ENCODE measurements at regions not wholly inside any gene's neighbourhood (a gene's known extent, or its start where the extent isn't known, plus 50 kb on each side); places are given as distances from the start of the nearest gene placed in this dataset.

- no peak for TF ChIP-seq CREB1 (IDR thresholded peaks at IDR 0.05)
These were observed 72.0 kb upstream of the JAG1 start (continued) for GRCh38 chr20:10745790-10746189.

DNA sequence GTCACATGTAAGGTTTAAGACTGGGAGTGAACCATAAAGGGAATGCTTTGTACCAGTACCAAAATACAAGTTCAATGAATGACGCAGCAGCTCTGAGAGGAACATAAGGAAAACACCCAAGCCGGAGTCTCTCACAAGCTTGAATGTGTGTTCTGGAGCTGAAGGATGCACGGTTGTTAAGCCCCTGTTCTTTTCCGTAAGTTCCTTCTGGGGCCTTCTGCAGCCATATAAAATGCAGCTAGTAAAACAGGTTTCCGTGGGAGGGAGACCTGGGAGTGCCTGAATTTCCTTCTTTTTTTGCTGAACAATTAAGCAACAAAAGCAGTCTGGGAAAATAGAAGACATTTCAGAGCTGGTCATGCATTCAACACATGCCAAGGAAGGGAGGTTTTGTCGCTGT lies 73.2 kb upstream of the JAG1 start:
- 94% methylated on average over 6 of the region's 6 CpGs; no CpG with 5 or more reads in 1 of the 2 experiments for WGBS, 2 experiments (ENCODE audit: extremely low coverage in 1 of 2, insufficient coverage in 1 of 2, insufficient read length in 1 of 2, insufficient replicate concordance in 2 of 2, low coverage in 1 of 2, low lambda C conversion rate in 2 of 2, missing lambda C conversion rate in 1 of 2)
- Histone ChIP-seq H3K56ac (replicated peaks; ENCODE audit: insufficient read length, low read depth, low read length) (no peak overlapping the region), H3K4me3 (ENCODE audit: extremely low read depth in 1 of 4, insufficient read depth in 2 of 4, low read depth in 3 of 4, low read length in 4 of 4) (no peak overlapping the region), H4K5ac (ENCODE audit: insufficient read length, low read depth, low read length) (no peak overlapping the region), H2BK120ac (replicated peaks; ENCODE audit: low read depth, low read length) (no peak overlapping the region), H3K27ac (ENCODE audit: low read depth, low read length) (no peak overlapping the region), H2BK12ac (ENCODE audit: low read depth, low read length) (no peak overlapping the region), H3K4me2 (ENCODE audit: insufficient read depth in 1 of 2, low read depth in 2 of 2, low read length in 2 of 2) (no peak overlapping the region), H2AFZ (ENCODE audit: low read length) (peak overlapping the region; percentile 42; the same call in 1 of the 2 replicates), H4K20me1 (replicated peaks in 1 of 2; ENCODE audit: control insufficient read depth in 1 of 2, insufficient read depth in 2 of 2, low read length in 2 of 2) (no peaks in the 10 kb centered on the region), H2AK5ac (ENCODE audit: low read depth, low read length) (no peak overlapping the region), H4K91ac (replicated peaks; ENCODE audit: insufficient read length, low read length) (no peak overlapping the region), H3K23me2 (ENCODE audit: low read depth, low read length) (no peaks in the 10 kb centered on the region), H3K4ac (replicated peaks; ENCODE audit: insufficient read length, low read depth, low read length) (no peak overlapping the region), H3K23ac (ENCODE audit: insufficient read length) (no peak overlapping the region), H3K18ac (ENCODE audit: extremely low read depth, low read length) (no peak overlapping the region), H3K4me1 (replicated peaks in 1 of 4; ENCODE audit: control insufficient read depth in 3 of 4, insufficient read depth in 4 of 4, low read length in 3 of 4) (no peaks in the 10 kb centered on the region), H3K27me3 (replicated peaks in 1 of 4; ENCODE audit: control insufficient read depth in 3 of 4, extremely low read depth in 1 of 4, insufficient read depth in 3 of 4, low read length in 3 of 4) (no peaks in the 10 kb centered on the region), H3K36me3 (ENCODE audit: control insufficient read depth in 2 of 4, insufficient read depth in 4 of 4, low read length in 3 of 4) (no peaks in the 10 kb centered on the region), H3K9me3 (ENCODE audit: insufficient read depth in 2 of 2, low read depth in 1 of 2, low read length in 1 of 2) (no peaks in the 10 kb centered on the region), H2BK20ac (ENCODE audit: low read length) (no peak overlapping the region), H4K8ac (ENCODE audit: extremely low read depth, insufficient read depth, low read length) (no peak overlapping the region), H3K79me1 (ENCODE audit: low read depth, low read length) (no peaks in the 10 kb centered on the region), H3K79me2 (ENCODE audit: control insufficient read depth in 1 of 2, insufficient read depth in 2 of 2, low read length in 2 of 2) (no peaks in the 10 kb centered on the region), H3K9ac (replicated peaks in 1 of 4; ENCODE audit: extremely low read depth in 1 of 4, low read depth in 3 of 4, low read length in 3 of 4) (no peak overlapping the region; a peak in 1 of 7 replicates), H2BK5ac (ENCODE audit: low read depth, low read length) (no peak overlapping the region), H3K14ac (ENCODE audit: insufficient read length) (no peak overlapping the region), H2BK15ac (ENCODE audit: low read length) (no peak overlapping the region)
- FAIRE-seq = no peak
- no peak for TF ChIP-seq RAD21 (IDR thresholded peaks at IDR 0.05 in 1 of 2, conservative IDR thresholded peaks at IDR 0.05 in 1 of 2; ENCODE audit: low read depth in 2 of 2, low read length in 2 of 2)
- TF ChIP-seq ZNF274 (IDR thresholded peaks at IDR 0.05; ENCODE audit: borderline replicate concordance, extremely low read depth, low read length) = no peak
- no peak for TF ChIP-seq SIX5 (IDR thresholded peaks at IDR 0.05; ENCODE audit: low read depth, low read length)
- no peak for TF ChIP-seq TEAD4 (IDR thresholded peaks at IDR 0.05; ENCODE audit: low read depth, low read length)
- TF ChIP-seq SP1 (IDR thresholded peaks at IDR 0.05; ENCODE audit: low read depth, low read length) = no peak
- no peak for TF ChIP-seq RNF2 (IDR thresholded peaks at IDR 0.05; ENCODE audit: borderline replicate concordance, low read depth, low read length, missing control alignments, poor library complexity, severe bottlenecking)
- no peak for TF ChIP-seq TAF7 (optimal IDR thresholded peaks at IDR 0.05; ENCODE audit: borderline replicate concordance, low read depth, low read length)
- no peak for TF ChIP-seq KDM1A (IDR thresholded peaks at IDR 0.05; ENCODE audit: borderline replicate concordance, low read length)
- TF ChIP-seq, protein P1, sequence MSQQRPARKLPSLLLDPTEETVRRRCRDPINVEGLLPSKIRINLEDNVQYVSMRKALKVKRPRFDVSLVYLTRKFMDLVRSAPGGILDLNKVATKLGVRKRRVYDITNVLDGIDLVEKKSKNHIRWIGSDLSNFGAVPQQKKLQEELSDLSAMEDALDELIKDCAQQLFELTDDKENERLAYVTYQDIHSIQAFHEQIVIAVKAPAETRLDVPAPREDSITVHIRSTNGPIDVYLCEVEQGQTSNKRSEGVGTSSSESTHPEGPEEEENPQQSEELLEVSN (IDR thresholded peaks at IDR 0.05) = no peak
- POLR2A ChIA-PET (ENCODE audit: partially characterized antibody) = no interaction called here
- DNase-seq (ENCODE audit: low read depth in 1 of 2, low spot score in 2 of 2) = no peak
- CTCF ChIA-PET (ENCODE audit: partially characterized antibody) = no interaction called here

Data from H1 (cell line).